ENCODE measurements at regions not wholly inside any gene's neighbourhood (a gene's known extent, or its start where the extent isn't known, plus 50 kb on each side); places are given as distances from the start of the nearest gene placed in this dataset.

GRCh38 chr18:75154997-75155396 lies 53.9 kb downstream of the PTGR3 start:
- H3K9me1 ChIP-seq (ENCODE audit: insufficient read depth, low read length) = no peaks in the 10 kb centered on the region
- dilution Hi-C loops (cut with HindIII; ENCODE audit: low sequenced_read_pairs, unreplicated experiment) = no loop called here
- no peaks in the 10 kb centered on the region for H4K20me1 ChIP-seq (ENCODE audit: insufficient read depth, low read length)
- no peak overlapping the region for H3K9ac ChIP-seq (ENCODE audit: low read depth, low read length)
- H4K91ac ChIP-seq (ENCODE audit: insufficient read depth, low read depth, low read length) = no peak overlapping the region
- H4K5ac ChIP-seq (ENCODE audit: low read depth, low read length) = no peak overlapping the region
- H2AK5ac ChIP-seq (ENCODE audit: low read depth, low read length) = no peak overlapping the region
- H3K23ac ChIP-seq (ENCODE audit: low read depth, low read length) = no peak overlapping the region
- no peak for ATAC-seq (ENCODE audit: low read depth)
- no peak for DNase-seq
- POLR2A ChIA-PET (ENCODE audit: unreplicated experiment) = no interaction called here
- H3K14ac ChIP-seq (replicated peaks; ENCODE audit: low read depth, low read length) = no peak overlapping the region
- H3K56ac ChIP-seq (ENCODE audit: extremely low read depth, insufficient read depth, low read length) = no peak overlapping the region
- intact Hi-C loops (cut with micrococcal nuclease) = no loop called here
- in situ Hi-C loops (cut with MboI; ENCODE audit: low sequenced_read_pairs) = no loop called here
- H2BK15ac ChIP-seq (ENCODE audit: low read depth, low read length) = no peak overlapping the region
- H4K8ac ChIP-seq (ENCODE audit: low read depth in 2 of 2, low read length in 2 of 2) = no peak overlapping the region
- H3K9me3 ChIP-seq (ENCODE audit: control insufficient read depth, insufficient read depth, low read length) = peaks cover 10% of the 10 kb centered on the region
- H3K36me3 ChIP-seq (ENCODE audit: control insufficient read depth, insufficient read depth, low read length) = no peaks in the 10 kb centered on the region
- WGBS, 2 experiments (ENCODE audit: extremely low coverage in 2 of 2, insufficient read length in 1 of 2) = 84% methylated on average over 17 of the region's 19 CpGs; no CpG with 5 or more reads in 1 of the 2 experiments
- no peak for TF ChIP-seq MAZ (IDR thresholded peaks at IDR 0.05; ENCODE audit: borderline replicate concordance, low read depth, low read length)
- no peak for TF ChIP-seq CTCF (conservative IDR thresholded peaks at IDR 0.05; ENCODE audit: low read depth, low read length)
- no peak for TF ChIP-seq RCOR1 (IDR thresholded peaks at IDR 0.05; ENCODE audit: insufficient replicate concordance, low read length)
- no peak for TF ChIP-seq RAD21 (IDR thresholded peaks at IDR 0.05; ENCODE audit: low read length)
- TF ChIP-seq POLR2A (IDR thresholded peaks at IDR 0.05; ENCODE audit: low read depth, low read length) = no peak
- no peak for TF ChIP-seq MAFK (IDR thresholded peaks at IDR 0.05; ENCODE audit: low read depth, low read length)
- TF ChIP-seq SMC3 (IDR thresholded peaks at IDR 0.05; ENCODE audit: low read depth, low read length) = no peak
- no peak for TF ChIP-seq BHLHE40 (IDR thresholded peaks at IDR 0.05; ENCODE audit: low read depth, low read length)
- no peak for TF ChIP-seq CEBPB (IDR thresholded peaks at IDR 0.05; ENCODE audit: low read depth, low read length)
- TF ChIP-seq RFX5 (IDR thresholded peaks at IDR 0.05; ENCODE audit: low read depth, low read length) = no peak
- no peak for TF ChIP-seq CHD1 (IDR thresholded peaks at IDR 0.05; ENCODE audit: low read depth, low read length)
- TF ChIP-seq FOS (IDR thresholded peaks at IDR 0.05; ENCODE audit: low read depth, low read length) = no peak
- no peak for TF ChIP-seq NFE2L2 (IDR thresholded peaks at IDR 0.05; ENCODE audit: low read depth, low read length)
- H2AFZ ChIP-seq (replicated peaks; ENCODE audit: low read length, poor library complexity) = no peak overlapping the region
- H3K4me3 ChIP-seq (ENCODE audit: insufficient read depth, low read depth, low read length) = no peak overlapping the region
- no peak overlapping the region for H3K4me2 ChIP-seq (ENCODE audit: low read depth, low read length)
- H3K27ac ChIP-seq (ENCODE audit: insufficient read depth, low read length) = no peak overlapping the region
- no peaks in the 10 kb centered on the region for H3K4me1 ChIP-seq (ENCODE audit: control insufficient read depth, insufficient read depth, low read length)
- H2BK120ac ChIP-seq (ENCODE audit: low read depth, low read length) = no peak overlapping the region
- no TSS peak for BruUV-seq (replicated peaks)
- H3K4ac ChIP-seq (ENCODE audit: low read depth, low read length) = no peak overlapping the region
- no peak overlapping the region for H3K18ac ChIP-seq (ENCODE audit: low read depth, low read length)
- no peak overlapping the region for H2BK20ac ChIP-seq (ENCODE audit: low read depth, low read length)
- H2AK9ac ChIP-seq (replicated peaks; ENCODE audit: low read depth, low read length, poor library complexity) = no peak overlapping the region
- no peak overlapping the region for H2BK5ac ChIP-seq (ENCODE audit: low read depth, low read length, poor library complexity, severe bottlenecking)
- CTCF ChIA-PET = no interaction called here
- H3K79me1 ChIP-seq (ENCODE audit: low read depth in 1 of 2, low read length in 2 of 2) = no peaks in the 10 kb centered on the region
- H3K27me3 ChIP-seq (ENCODE audit: control insufficient read depth, insufficient read depth, low read length) = peaks cover 8% of the 10 kb centered on the region; the same call in 1 of the 2 replicates

Data from IMR-90 (cell line).